ENCODE measurements at regions not wholly inside any gene's neighbourhood (a gene's known extent, or its start where the extent isn't known, plus 50 kb on each side); places are given as distances from the start of the nearest gene placed in this dataset.

- DNase-seq (ENCODE audit: insufficient read length, low spot score), result no peak
- FAIRE-seq, result no peak
- no peak for TF ChIP-seq POLR2A (IDR thresholded peaks at IDR 0.05; ENCODE audit: low read depth, low read length)
Measured at GRCh38 chr5:162382839-162383238, 315.3 kb downstream of the GABRG2 start.

- TF ChIP-seq POLR2A (IDR thresholded peaks at IDR 0.05; ENCODE audit: low read depth, low read length), result no peak
- no peak for FAIRE-seq
- DNase-seq (ENCODE audit: insufficient read length, low spot score), result no peak
Measured at GRCh38 chr5:162384225-162384624, 316.7 kb downstream of the GABRG2 start.

- FAIRE-seq (no peak), DNase-seq (ENCODE audit: insufficient read length, low spot score) (no peak)
- TF ChIP-seq POLR2A (IDR thresholded peaks at IDR 0.05; ENCODE audit: low read depth, low read length), result no peak
Measured at GRCh38 chr5:162391833-162392232, 324.3 kb downstream of the GABRG2 start.

GRCh38 chr5:162392336-162392735 lies 324.8 kb downstream of the GABRG2 start:
- DNase-seq (ENCODE audit: insufficient read length, low spot score) (no peak), FAIRE-seq (no peak)
- TF ChIP-seq POLR2A (IDR thresholded peaks at IDR 0.05; ENCODE audit: low read depth, low read length), result no peak

- no peak for FAIRE-seq
- no peak for DNase-seq (ENCODE audit: insufficient read length, low spot score)
- TF ChIP-seq POLR2A (IDR thresholded peaks at IDR 0.05; ENCODE audit: low read depth, low read length), result no peak
Measured at GRCh38 chr5:162393534-162393933, 326.0 kb downstream of the GABRG2 start.

- TF ChIP-seq POLR2A (IDR thresholded peaks at IDR 0.05; ENCODE audit: low read depth, low read length), result no peak
- DNase-seq (ENCODE audit: insufficient read length, low spot score), result no peak
- FAIRE-seq, result no peak
Measured at GRCh38 chr5:162407614-162408013, 340.0 kb downstream of the GABRG2 start.

- DNase-seq (ENCODE audit: insufficient read length, low spot score) (no peak), FAIRE-seq (no peak)
- TF ChIP-seq POLR2A (IDR thresholded peaks at IDR 0.05; ENCODE audit: low read depth, low read length), result no peak
Measured at GRCh38 chr5:162410365-162410764, 342.8 kb downstream of the GABRG2 start.

- TF ChIP-seq POLR2A (IDR thresholded peaks at IDR 0.05; ENCODE audit: low read depth, low read length), result no peak
- FAIRE-seq, result no peak
- DNase-seq (ENCODE audit: insufficient read length, low spot score), result no peak
Measured at GRCh38 chr5:162429142-162429541, 361.6 kb downstream of the GABRG2 start.

GRCh38 chr5:162434281-162434680 lies 366.7 kb downstream of the GABRG2 start:
- DNase-seq (ENCODE audit: insufficient read length, low spot score) (no peak), FAIRE-seq (no peak)
- no peak for TF ChIP-seq POLR2A (IDR thresholded peaks at IDR 0.05; ENCODE audit: low read depth, low read length)

- DNase-seq (ENCODE audit: insufficient read length, low spot score) (no peak), FAIRE-seq (no peak)
- TF ChIP-seq POLR2A (IDR thresholded peaks at IDR 0.05; ENCODE audit: low read depth, low read length), result no peak
Measured at GRCh38 chr5:162436055-162436454, 368.5 kb downstream of the GABRG2 start.

- DNase-seq (ENCODE audit: insufficient read length, low spot score) (no peak), FAIRE-seq (no peak)
- no peak for TF ChIP-seq POLR2A (IDR thresholded peaks at IDR 0.05; ENCODE audit: low read depth, low read length)
Measured at GRCh38 chr5:162444129-162444762, 376.7 kb downstream of the GABRG2 start.

GRCh38 chr5:162456086-162456485 lies 388.5 kb downstream of the GABRG2 start:
- no peak for FAIRE-seq
- no peak for TF ChIP-seq POLR2A (IDR thresholded peaks at IDR 0.05; ENCODE audit: low read depth, low read length)
- DNase-seq (ENCODE audit: insufficient read length, low spot score), result no peak

- no peak for TF ChIP-seq POLR2A (IDR thresholded peaks at IDR 0.05; ENCODE audit: low read depth, low read length)
Measured at GRCh38 chr5:162466011-162466410, 398.4 kb downstream of the GABRG2 start.

GRCh38 chr5:162473041-162473714 lies 405.6 kb downstream of the GABRG2 start:
- TF ChIP-seq POLR2A (IDR thresholded peaks at IDR 0.05; ENCODE audit: low read depth, low read length), result no peak
- FAIRE-seq (no peak), DNase-seq (ENCODE audit: insufficient read length, low spot score) (no peak)

More at GRCh38 chr5:162466011-162466410, 398.4 kb downstream of the GABRG2 start:
- FAIRE-seq (no peak), DNase-seq (ENCODE audit: insufficient read length, low spot score) (no peak)

- no peak for TF ChIP-seq POLR2A (IDR thresholded peaks at IDR 0.05; ENCODE audit: low read depth, low read length)
- FAIRE-seq (no peak), DNase-seq (ENCODE audit: insufficient read length, low spot score) (no peak)
Measured at GRCh38 chr5:162474239-162474638, 406.7 kb downstream of the GABRG2 start.

All from H54 (cell line).